ENCODE measurements at regions not wholly inside any gene's neighbourhood (a gene's known extent, or its start where the extent isn't known, plus 50 kb on each side); places are given as distances from the start of the nearest gene placed in this dataset.

GRCh38 chr16:65959983-65960382 is 406.5 kb upstream of the CDH5 start:
- no peak for DNase-seq (ENCODE audit: low read depth)

- DNase-seq (ENCODE audit: low read depth) = no peak
Measured at GRCh38 chr16:65958086-65958485, 408.4 kb upstream of the CDH5 start.

- DNase-seq (ENCODE audit: low read depth) = no peak
Measured at GRCh38 chr16:65956100-65956499, 410.4 kb upstream of the CDH5 start.

GRCh38 chr16:65954446-65954845 is 412.0 kb upstream of the CDH5 start:
- DNase-seq (ENCODE audit: low read depth) = no peak

- DNase-seq (ENCODE audit: low read depth) = no peak
Measured at GRCh38 chr16:65950211-65950610, 416.3 kb upstream of the CDH5 start.

GRCh38 chr16:65948361-65948760 is 418.1 kb upstream of the CDH5 start:
- DNase-seq (ENCODE audit: low read depth) = no peak

GRCh38 chr16:65947951-65948350 is 418.5 kb upstream of the CDH5 start:
- no peak for DNase-seq (ENCODE audit: low read depth)

GRCh38 chr16:65945493-65945892 is 421.0 kb upstream of the CDH5 start:
- no peak for DNase-seq (ENCODE audit: low read depth)

GRCh38 chr16:65944361-65944760 is 422.1 kb upstream of the CDH5 start:
- DNase-seq (ENCODE audit: low read depth) = no peak

- DNase-seq (ENCODE audit: low read depth) = no peak
Measured at GRCh38 chr16:65940711-65941110, 425.8 kb upstream of the CDH5 start.

- no peak for DNase-seq (ENCODE audit: low read depth)
Measured at GRCh38 chr16:65938083-65938482, 428.4 kb upstream of the CDH5 start.

- DNase-seq (ENCODE audit: low read depth) = no peak
Measured at GRCh38 chr16:65937455-65937854, 429.0 kb upstream of the CDH5 start.

- no peak for DNase-seq (ENCODE audit: low read depth)
Measured at GRCh38 chr16:65936096-65936495, 430.4 kb upstream of the CDH5 start.

GRCh38 chr16:65934443-65934842 is 432.0 kb upstream of the CDH5 start:
- DNase-seq (ENCODE audit: low read depth) = no peak

- DNase-seq (ENCODE audit: low read depth) = no peak
Measured at GRCh38 chr16:65933703-65934102, 432.8 kb upstream of the CDH5 start.

GRCh38 chr16:65932350-65933072 is 434.0 kb upstream of the CDH5 start:
- DNase-seq (ENCODE audit: low read depth) = no peak

GRCh38 chr16:65922923-65923322 is 443.6 kb upstream of the CDH5 start:
- DNase-seq (ENCODE audit: low read depth) = no peak

- no peak for DNase-seq (ENCODE audit: low read depth)
Measured at GRCh38 chr16:65919986-65920376, 446.5 kb upstream of the CDH5 start.

GRCh38 chr16:65919145-65919985 is 447.1 kb upstream of the CDH5 start:
- no peak for DNase-seq (ENCODE audit: low read depth)

- DNase-seq (ENCODE audit: low read depth) = no peak
Measured at GRCh38 chr16:65917466-65917865, 449.0 kb upstream of the CDH5 start.

GRCh38 chr16:65916995-65917394 is 449.5 kb upstream of the CDH5 start:
- DNase-seq (ENCODE audit: low read depth) = no peak

- DNase-seq (ENCODE audit: low read depth) = no peak
Measured at GRCh38 chr16:65910291-65910690, 456.2 kb upstream of the CDH5 start.

- no peak for DNase-seq (ENCODE audit: low read depth)
Measured at GRCh38 chr16:65909310-65910050, 457.0 kb upstream of the CDH5 start.

All from fibroblast of gingiva (primary cell).